IMR-90 (cell line): ENCODE measurements at regions not wholly inside any gene's neighbourhood (a gene's known extent, or its start where the extent isn't known, plus 50 kb on each side); places are given as distances from the start of the nearest gene placed in this dataset.

Source experiments
- ATAC-seq: fragments of 200-7000 bp; cut with Tn5 transposase; 2 replicates; pipeline ENCODE4 v1.9.1; 2020; ENCODE audit warnings: low read depth, mild to moderate bottlenecking, moderate library complexity
- BruUV-seq: library from RNA; stranded (reverse); fragments of 400-500 nt; replicated peaks from 2 replicates; lab custom pipeline; 2021; lab: Mats Ljungman, UMichigan
- CTCF ChIA-PET: fragments of 300-600 bp; formaldehyde crosslinking; extraction: SDS; loops from one replicate; lab custom pipeline; 2021; ENCODE audit warnings: antibody characterized with exemption; lab: Yijun Ruan, JAX
- POLR2A ChIA-PET: fragments of 300-600 bp; sonication (Branson Sonifier 250); formaldehyde crosslinking; loops from one replicate; lab custom pipeline; 2022; ENCODE audit warnings: antibody characterized with exemption; ENCODE audit not compliant: unreplicated experiment; lab: Charles Lee
- DNase-seq: peaks from one replicate; pipeline ENCODE4 v3.0.0; 2013
- H2AFZ ChIP-seq: replicated peaks from 2 replicates; pipeline ENCODE3; 2013; ENCODE audit warnings: low read length, mild to moderate bottlenecking; ENCODE audit not compliant: poor library complexity
- H2AK5ac ChIP-seq: 2 replicates; pipeline ENCODE4 v1.6.1; 2013; ENCODE audit warnings: low read depth, low read length, inconsistent platforms
- H2AK9ac ChIP-seq: replicated peaks from 2 replicates; pipeline ENCODE3; 2013; ENCODE audit warnings: mild to moderate bottlenecking, low read depth, low read length, moderate library complexity; ENCODE audit not compliant: poor library complexity
- H2BK120ac ChIP-seq: 2 replicates; pipeline ENCODE4 v1.6.1; 2013; ENCODE audit warnings: low read depth, low read length, inconsistent platforms
- H2BK15ac ChIP-seq: 3 replicates; pipeline ENCODE4 v1.6.1; 2013; ENCODE audit warnings: low read depth, low read length, inconsistent platforms
- H2BK20ac ChIP-seq: 2 replicates; pipeline ENCODE4 v1.6.1; 2013; ENCODE audit warnings: low read depth, mild to moderate bottlenecking, inconsistent platforms, low read length, moderate library complexity
- H2BK5ac ChIP-seq: 2 replicates; pipeline ENCODE4 v1.6.1; 2013; ENCODE audit warnings: mild to moderate bottlenecking, low read depth, low read length, inconsistent platforms; ENCODE audit not compliant: poor library complexity, severe bottlenecking
- H3K14ac ChIP-seq: replicated peaks from 2 replicates; pipeline ENCODE4 v1.6.1; 2013; ENCODE audit warnings: low read depth, low read length, inconsistent platforms
- H3K18ac ChIP-seq: 2 replicates; pipeline ENCODE4 v1.6.1; 2013; ENCODE audit warnings: low read depth, low read length, control low read depth
- H3K23ac ChIP-seq: 2 replicates; pipeline ENCODE4 v1.6.1; 2013; ENCODE audit warnings: low read depth, low read length, inconsistent platforms
- H3K27ac ChIP-seq: 2 replicates; pipeline ENCODE4 v1.5.1; 2013; ENCODE audit warnings: mild to moderate bottlenecking, control low read depth, low read length; ENCODE audit not compliant: insufficient read depth
- H3K27me3 ChIP-seq: 2 replicates; pipeline ENCODE4 v1.6.1; 2013; ENCODE audit warnings: low read length; ENCODE audit not compliant: control insufficient read depth, insufficient read depth
- H3K36me3 ChIP-seq: 2 replicates; pipeline ENCODE4 v1.6.1; 2013; ENCODE audit warnings: low read length, mixed read lengths; ENCODE audit not compliant: control insufficient read depth, insufficient read depth
- H3K4ac ChIP-seq: 2 replicates; pipeline ENCODE4 v1.6.1; 2013; ENCODE audit warnings: low read depth, low read length, inconsistent platforms
- H3K4me1 ChIP-seq: 2 replicates; pipeline ENCODE4 v1.6.1; 2013; ENCODE audit warnings: low read length, mixed read lengths; ENCODE audit not compliant: control insufficient read depth, insufficient read depth
- H3K4me2 ChIP-seq: 2 replicates; pipeline ENCODE4 v1.6.1; 2013; ENCODE audit warnings: low read depth, mild to moderate bottlenecking, control low read depth, low read length, moderate library complexity
- H3K4me3 ChIP-seq: 2 replicates; pipeline ENCODE4 v1.5.1; 2013; ENCODE audit warnings: low read depth, mild to moderate bottlenecking, control low read depth, low read length, moderate library complexity; ENCODE audit not compliant: insufficient read depth
- H3K56ac ChIP-seq: 2 replicates; pipeline ENCODE4 v1.6.1; 2013; ENCODE audit warnings: low read length, inconsistent platforms; ENCODE audit not compliant: insufficient read depth; ENCODE audit errors: extremely low read depth
- H3K79me1 ChIP-seq, 2 experiments: 2 replicates each; pipeline ENCODE4 v1.6.1; 2013; ENCODE audit warnings: low read length in 2 of 2, inconsistent platforms in 1 of 2, low read depth in 1 of 2
- H3K9ac ChIP-seq: 2 replicates; pipeline ENCODE4 v1.6.1; 2013; ENCODE audit warnings: low read depth, low read length, control low read depth
- H3K9me1 ChIP-seq: 2 replicates; pipeline ENCODE4 v1.6.1; 2013; ENCODE audit warnings: low read length, inconsistent platforms; ENCODE audit not compliant: insufficient read depth
- H3K9me3 ChIP-seq: 2 replicates; pipeline ENCODE4 v1.6.1; 2013; ENCODE audit warnings: low read length; ENCODE audit not compliant: control insufficient read depth, insufficient read depth
- H4K20me1 ChIP-seq: 2 replicates; pipeline ENCODE4 v1.6.1; 2013; ENCODE audit warnings: low read length, inconsistent platforms; ENCODE audit not compliant: insufficient read depth
- H4K5ac ChIP-seq: 2 replicates; pipeline ENCODE4 v1.6.1; 2013; ENCODE audit warnings: mild to moderate bottlenecking, low read depth, low read length, control low read depth
- H4K8ac ChIP-seq, 2 experiments: 2 replicates each; pipeline ENCODE4 v1.6.1; 2013; ENCODE audit warnings: low read depth in 2 of 2, low read length in 2 of 2, control low read depth in 1 of 2, inconsistent platforms in 1 of 2
- H4K91ac ChIP-seq: 2 replicates; pipeline ENCODE4 v1.6.1; 2013; ENCODE audit warnings: low read depth, low read length, inconsistent platforms; ENCODE audit not compliant: insufficient read depth
- BHLHE40 ChIP-seq: fragments of 150-350 bp; IDR thresholded peaks from 2 replicates; pipeline ENCODE4 v1.6.1; 2016; ENCODE audit warnings: mild to moderate bottlenecking, low read depth, low read length
- CHD1 ChIP-seq: IDR thresholded peaks from 2 replicates; pipeline ENCODE4 v1.6.1; 2012; ENCODE audit warnings: low read depth, low read length, improper control_type of control experiment
- FOS ChIP-seq: fragments of 150-350 bp; IDR thresholded peaks from 2 replicates; pipeline ENCODE4 v1.6.1; 2016; ENCODE audit warnings: low read depth, low read length
- MAFK ChIP-seq: IDR thresholded peaks from 2 replicates; pipeline ENCODE4 v1.6.1; 2012; ENCODE audit warnings: low read depth, low read length, improper control_type of control experiment
- MAZ ChIP-seq: IDR thresholded peaks from 2 replicates; pipeline ENCODE4 v1.6.1; 2012; ENCODE audit warnings: low read depth, mild to moderate bottlenecking, low read length, improper control_type of control experiment, moderate library complexity, borderline replicate concordance
- MXI1 ChIP-seq: IDR thresholded peaks from 2 replicates; pipeline ENCODE4 v1.6.1; 2012; ENCODE audit warnings: low read depth, mild to moderate bottlenecking, low read length, moderate library complexity, borderline replicate concordance
- NFE2L2 ChIP-seq: fragments of 150-350 bp; IDR thresholded peaks from 2 replicates; pipeline ENCODE4 v1.6.1; 2016; ENCODE audit warnings: low read depth, mild to moderate bottlenecking, low read length
- POLR2A ChIP-seq: IDR thresholded peaks from 2 replicates; pipeline ENCODE4 v1.6.1; 2012; ENCODE audit warnings: mild to moderate bottlenecking, low read depth, low read length
- RAD21 ChIP-seq: IDR thresholded peaks from 2 replicates; pipeline ENCODE4 v1.6.1; 2012; ENCODE audit warnings: low read length, improper control_type of control experiment
- RCOR1 ChIP-seq: IDR thresholded peaks from 2 replicates; pipeline ENCODE4 v1.6.1; 2012; ENCODE audit warnings: mild to moderate bottlenecking, low read length, improper control_type of control experiment; ENCODE audit not compliant: insufficient replicate concordance
- RFX5 ChIP-seq: IDR thresholded peaks from 2 replicates; pipeline ENCODE4 v1.8.0; 2012; ENCODE audit warnings: low read depth, mild to moderate bottlenecking, low read length, moderate library complexity
- SMC3 ChIP-seq: fragments of 150-350 bp; IDR thresholded peaks from 2 replicates; pipeline ENCODE4 v1.6.1; 2016; ENCODE audit warnings: low read depth, mild to moderate bottlenecking, antibody characterized with exemption, low read length, moderate library complexity
- WGBS, 2 experiments: methylation state at CpG; one replicate each; pipeline versions ENCODE4 v1.1.5 to v1.1.7; 2013; ENCODE audit warnings: missing lambda C conversion rate in 2 of 2; ENCODE audit not compliant: insufficient read length in 1 of 2; ENCODE audit errors: extremely low coverage in 2 of 2; 5-methylcytosine and 5-hydroxymethylcytosine counted together
- dilution Hi-C: fragments of 300-500 bp; cut with HindIII; formaldehyde crosslinking; loops from one replicate; pipeline ENCODE4 v1.14.3; 2018; ENCODE audit warnings: low sequenced_read_pairs; ENCODE audit not compliant: unreplicated experiment
- in situ Hi-C: fragments of 300-500 bp; cut with MboI; formaldehyde crosslinking; loops from 3 replicates; pipeline ENCODE4 v1.14.3; 2019; ENCODE audit warnings: low sequenced_read_pairs, inconsistent platforms, mixed read lengths
- intact Hi-C: fragments of 100-400 bp; cut with micrococcal nuclease; formaldehyde crosslinking; loops from 2 replicates; pipeline ENCODE4 v1.10.0; 2022
- TF ChIP-seq, protein P1 (sequence below): fragments of 150-350 bp; IDR thresholded peaks from 2 replicates; pipeline ENCODE4 v1.6.1; 2016; ENCODE audit warnings: low read depth, mild to moderate bottlenecking, low read length, moderate library complexity, borderline replicate concordance
- TF ChIP-seq, protein P2 (sequence below): conservative IDR thresholded peaks from 2 replicates; pipeline ENCODE4 v1.5.1; 2012; ENCODE audit warnings: mild to moderate bottlenecking, low read depth, low read length, improper control_type of control experiment
- TF ChIP-seq, protein P3 (sequence below): fragments of 150-350 bp; IDR thresholded peaks from 2 replicates; pipeline ENCODE4 v1.6.1; 2017; ENCODE audit warnings: mild to moderate bottlenecking, antibody characterized with exemption, low read length, low read depth

DNA sequence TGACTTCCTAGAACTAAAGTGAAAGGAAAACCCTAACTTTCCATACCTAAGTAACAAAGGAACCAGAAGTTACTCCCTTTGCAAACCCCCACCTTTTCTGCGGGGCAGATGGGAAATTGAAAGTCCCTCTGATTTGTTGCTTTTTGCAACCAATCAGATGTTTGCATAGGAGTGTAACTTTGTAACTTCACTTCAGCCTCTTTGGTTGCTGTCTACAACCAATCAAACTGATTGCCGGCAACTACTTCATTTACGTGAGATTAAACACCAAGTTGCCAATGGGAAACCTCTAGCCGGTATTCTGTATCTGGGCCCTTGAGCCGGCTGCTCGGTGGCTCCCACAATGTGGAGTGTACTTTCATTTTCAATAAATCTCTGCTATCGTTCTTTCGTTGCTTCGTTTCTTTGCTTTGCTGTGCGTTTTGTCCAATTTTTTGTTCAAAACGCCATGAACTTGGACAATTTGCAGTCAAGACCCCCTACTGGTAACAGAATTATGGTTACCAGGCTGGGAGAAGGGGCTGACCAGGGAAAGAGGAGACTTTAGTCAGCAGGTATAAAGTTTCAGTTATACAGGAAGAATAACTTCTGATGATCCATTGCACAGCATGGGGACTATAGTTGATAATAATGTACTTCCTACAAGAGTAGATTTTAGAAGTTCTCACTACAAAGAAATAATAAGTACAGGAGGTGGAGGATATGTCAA lies 69.2 kb upstream of the RGS2 start:
- BruUV-seq, result no TSS peak
- H3K14ac ChIP-seq, result 0 out of 2 replicates have a peak overlapping the region, but pooled peaks have one; percentile 8
- H3K79me1 ChIP-seq, result no peaks in the 10 kb centered on the region
- no peak overlapping the region for H3K27ac ChIP-seq
- POLR2A ChIA-PET, result no interaction called here
- 100% methylated on average over 1 of the region's 11 CpGs; no CpG with 5 or more reads in 1 of the 2 experiments for WGBS, 2 experiments
- CTCF ChIA-PET, result no interaction called here
- H3K36me3 ChIP-seq, result no peaks in the 10 kb centered on the region
- H2AK5ac ChIP-seq, result no peak overlapping the region
- H3K4me2 ChIP-seq, result no peak overlapping the region
- dilution Hi-C loops, result no loop called here
- in situ Hi-C loops, result no loop called here
- no peak overlapping the region for H2BK15ac ChIP-seq
- H2BK120ac ChIP-seq, result no peak overlapping the region
- H3K9ac ChIP-seq, result no peak overlapping the region
- H4K91ac ChIP-seq, result no peak overlapping the region
- ATAC-seq (no peak), DNase-seq (no peak)
- H4K5ac ChIP-seq, result no peak overlapping the region
- intact Hi-C loops, result no loop called here
- no peaks in the 10 kb centered on the region for H3K9me1 ChIP-seq
- no peak overlapping the region for H2AK9ac ChIP-seq
- no peak overlapping the region for H3K4ac ChIP-seq
- no peak overlapping the region for H2BK20ac ChIP-seq
- H3K4me1 ChIP-seq, result peaks cover 2% of the 10 kb centered on the region; the same call in 1 of the 2 replicates
- H3K56ac ChIP-seq, result no peak overlapping the region
- H2BK5ac ChIP-seq, result no peak overlapping the region
- H3K18ac ChIP-seq, result no peak overlapping the region
- H3K27me3 ChIP-seq, result no peaks in the 10 kb centered on the region
- no peaks in the 10 kb centered on the region for H4K20me1 ChIP-seq
- peaks cover 3% of the 10 kb centered on the region for H3K9me3 ChIP-seq
- TF ChIP-seq MAZ (no peak), BHLHE40 (no peak), RCOR1 (no peak), FOS (no peak), POLR2A (no peak), CHD1 (no peak), SMC3 (no peak), RFX5 (no peak), MXI1 (no peak), NFE2L2 (no peak), RAD21 (no peak), MAFK (no peak)
- TF ChIP-seq, protein P1, sequence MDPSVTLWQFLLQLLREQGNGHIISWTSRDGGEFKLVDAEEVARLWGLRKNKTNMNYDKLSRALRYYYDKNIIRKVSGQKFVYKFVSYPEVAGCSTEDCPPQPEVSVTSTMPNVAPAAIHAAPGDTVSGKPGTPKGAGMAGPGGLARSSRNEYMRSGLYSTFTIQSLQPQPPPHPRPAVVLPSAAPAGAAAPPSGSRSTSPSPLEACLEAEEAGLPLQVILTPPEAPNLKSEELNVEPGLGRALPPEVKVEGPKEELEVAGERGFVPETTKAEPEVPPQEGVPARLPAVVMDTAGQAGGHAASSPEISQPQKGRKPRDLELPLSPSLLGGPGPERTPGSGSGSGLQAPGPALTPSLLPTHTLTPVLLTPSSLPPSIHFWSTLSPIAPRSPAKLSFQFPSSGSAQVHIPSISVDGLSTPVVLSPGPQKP, result no peak
- TF ChIP-seq, protein P2, sequence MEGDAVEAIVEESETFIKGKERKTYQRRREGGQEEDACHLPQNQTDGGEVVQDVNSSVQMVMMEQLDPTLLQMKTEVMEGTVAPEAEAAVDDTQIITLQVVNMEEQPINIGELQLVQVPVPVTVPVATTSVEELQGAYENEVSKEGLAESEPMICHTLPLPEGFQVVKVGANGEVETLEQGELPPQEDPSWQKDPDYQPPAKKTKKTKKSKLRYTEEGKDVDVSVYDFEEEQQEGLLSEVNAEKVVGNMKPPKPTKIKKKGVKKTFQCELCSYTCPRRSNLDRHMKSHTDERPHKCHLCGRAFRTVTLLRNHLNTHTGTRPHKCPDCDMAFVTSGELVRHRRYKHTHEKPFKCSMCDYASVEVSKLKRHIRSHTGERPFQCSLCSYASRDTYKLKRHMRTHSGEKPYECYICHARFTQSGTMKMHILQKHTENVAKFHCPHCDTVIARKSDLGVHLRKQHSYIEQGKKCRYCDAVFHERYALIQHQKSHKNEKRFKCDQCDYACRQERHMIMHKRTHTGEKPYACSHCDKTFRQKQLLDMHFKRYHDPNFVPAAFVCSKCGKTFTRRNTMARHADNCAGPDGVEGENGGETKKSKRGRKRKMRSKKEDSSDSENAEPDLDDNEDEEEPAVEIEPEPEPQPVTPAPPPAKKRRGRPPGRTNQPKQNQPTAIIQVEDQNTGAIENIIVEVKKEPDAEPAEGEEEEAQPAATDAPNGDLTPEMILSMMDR, result no peak
- TF ChIP-seq, protein P3, sequence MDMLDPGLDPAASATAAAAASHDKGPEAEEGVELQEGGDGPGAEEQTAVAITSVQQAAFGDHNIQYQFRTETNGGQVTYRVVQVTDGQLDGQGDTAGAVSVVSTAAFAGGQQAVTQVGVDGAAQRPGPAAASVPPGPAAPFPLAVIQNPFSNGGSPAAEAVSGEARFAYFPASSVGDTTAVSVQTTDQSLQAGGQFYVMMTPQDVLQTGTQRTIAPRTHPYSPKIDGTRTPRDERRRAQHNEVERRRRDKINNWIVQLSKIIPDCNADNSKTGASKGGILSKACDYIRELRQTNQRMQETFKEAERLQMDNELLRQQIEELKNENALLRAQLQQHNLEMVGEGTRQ, result no peak
- H3K23ac ChIP-seq, result no peak overlapping the region; the same call in 1 of the 2 replicates
- no peak overlapping the region for H3K4me3 ChIP-seq
- peak overlapping the region; percentile 3 for H2AFZ ChIP-seq
- H4K8ac ChIP-seq, result no peak overlapping the region
